Hepatocyte (in vitro differentiated cells): ENCODE measurements at regions not wholly inside any gene's neighbourhood (a gene's known extent, or its start where the extent isn't known, plus 50 kb on each side); places are given as distances from the start of the nearest gene placed in this dataset.

ENCODE experiments used
- CTCF ChIP-seq: fragments of 200-600 bp; sonication (generic); IDR thresholded peaks from 2 replicates; pipeline ENCODE4 v1.5.1; 2016; ENCODE audit warnings: antibody characterized with exemption, mild to moderate bottlenecking; ENCODE audit not compliant: poor library complexity
- EZH2 ChIP-seq: fragments of 200-600 bp; sonication (generic); IDR thresholded peaks from 2 replicates; pipeline ENCODE4 v1.6.1; 2016; ENCODE audit warnings: antibody characterized with exemption, mild to moderate bottlenecking, borderline replicate concordance
- EZH2phosphoT487 ChIP-seq: fragments of 200-600 bp; sonication (generic); IDR thresholded peaks from one replicate; pipeline ENCODE4 v1.6.1; 2018; ENCODE audit warnings: antibody characterized with exemption, mild to moderate bottlenecking, low read depth, moderate library complexity; ENCODE audit not compliant: unreplicated experiment, severe bottlenecking

GRCh38 chr9:21696411-21696871, 106.0 kb upstream of the MTAP start:
- no peak for TF ChIP-seq EZH2phosphoT487
- TF ChIP-seq CTCF, result no peak
- no peak for TF ChIP-seq EZH2
